LNCAP (cell line): ENCODE measurements at regions not wholly inside any gene's neighbourhood (a gene's known extent, or its start where the extent isn't known, plus 50 kb on each side); places are given as distances from the start of the nearest gene placed in this dataset.

Experiments used
- CTCF ChIP-seq: fragments of 450-650 bp; IDR thresholded peaks from 2 replicates; pipeline ENCODE4 v1.5.1; 2017; ENCODE audit warnings: mild to moderate bottlenecking

- TF ChIP-seq CTCF = no peak
Measured at GRCh38 chr18:74023220-74023619, 124.4 kb downstream of the FBXO15 start.

- TF ChIP-seq CTCF = no peak
Measured at GRCh38 chr18:74019864-74020263, 127.8 kb downstream of the FBXO15 start.

- no peak for TF ChIP-seq CTCF
Measured at GRCh38 chr18:74013955-74014354, 133.7 kb downstream of the FBXO15 start.

GRCh38 chr18:74012954-74013630 lies 134.5 kb downstream of the FBXO15 start:
- TF ChIP-seq CTCF = no peak

- no peak for TF ChIP-seq CTCF
Measured at GRCh38 chr18:74006143-74006542, 141.5 kb downstream of the FBXO15 start.

GRCh38 chr18:74005320-74006109 lies 142.1 kb downstream of the FBXO15 start:
- TF ChIP-seq CTCF = no peak

GRCh38 chr18:73992242-73993022 lies 155.2 kb downstream of the FBXO15 start:
- no peak for TF ChIP-seq CTCF
